ENCODE measurements at regions not wholly inside any gene's neighbourhood (a gene's known extent, or its start where the extent isn't known, plus 50 kb on each side); places are given as distances from the start of the nearest gene placed in this dataset.

DNA sequence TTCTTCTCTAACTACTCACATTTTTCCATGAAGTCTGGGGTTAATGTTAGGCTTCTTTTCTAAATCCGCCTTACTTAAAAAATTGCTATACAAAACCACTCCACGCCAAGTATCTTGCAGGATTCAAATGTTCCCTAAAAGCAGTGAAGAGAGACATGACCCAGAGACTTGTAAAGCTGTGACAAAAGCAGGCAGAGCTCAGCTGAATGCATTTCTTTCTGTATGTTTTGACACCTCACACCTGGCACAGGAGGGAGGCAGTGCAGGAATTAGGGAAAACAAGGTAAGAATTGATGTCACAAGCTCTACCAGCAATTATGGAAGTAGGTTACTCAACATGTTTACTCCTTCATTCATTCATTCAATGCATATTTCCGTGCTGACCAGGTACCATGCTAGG is 295.0 kb downstream of the RPAP3 start:
- BruUV-seq (replicated peaks), result no TSS peak

DNA sequence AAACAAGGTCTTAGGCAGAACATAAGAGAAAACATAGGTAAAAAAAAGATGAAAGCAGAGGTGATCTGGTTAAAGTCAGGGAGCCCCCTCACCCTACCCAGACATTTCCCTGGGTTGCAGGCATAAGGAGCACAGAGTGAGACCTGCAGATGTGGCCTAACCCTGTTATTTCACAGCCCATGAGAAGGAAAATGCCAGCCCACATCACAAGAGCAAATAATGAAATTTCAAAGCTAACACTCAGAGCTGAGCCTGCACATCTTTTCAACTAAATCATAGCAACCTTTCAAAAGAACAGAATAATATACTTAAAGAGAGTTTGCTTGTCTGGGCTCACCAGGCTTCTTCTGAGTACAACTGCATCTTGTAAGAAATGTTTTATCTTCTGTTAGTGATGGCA is 295.4 kb downstream of the RPAP3 start:
- TF ChIP-seq SNAPC4 (CRISPR knock-in tag; IDR thresholded peaks at IDR 0.05) (no peak), PCBP2 (optimal IDR thresholded peaks at IDR 0.05; ENCODE audit: low read depth, low read length, poor library complexity, severe bottlenecking) (no peak), MXD3 (CRISPR knock-in tag; IDR thresholded peaks at IDR 0.05) (no peak)
- DNase-seq (ENCODE audit: low spot score), result no peak
- H3K27me3 ChIP-seq (ENCODE audit: control insufficient read depth in 1 of 2, insufficient read depth in 2 of 2, low read length in 2 of 2), result no peaks in the 10 kb centered on the region
- no peaks in the 10 kb centered on the region for H3K36me3 ChIP-seq (replicated peaks in 1 of 2; ENCODE audit: control insufficient read depth in 1 of 2, insufficient read depth in 2 of 2, low read length in 2 of 2)
- ChIA-PET POLR2A (no interaction called here), CTCF (ENCODE audit: low intra/inter-chr PET ratio, low total read pairs) (no interaction called here)
- intact Hi-C loops (cut with micrococcal nuclease; ENCODE audit: unreplicated experiment) (no loop called here), in situ Hi-C loops (cut with HindIII; ENCODE audit: extremely low pct_ligation_motif_present, low pct_unique_long_range_greater_than_20kb) (no loop called here)
- no peak overlapping the region for H2AFZ ChIP-seq (ENCODE audit: low read length)
- no peak for FAIRE-seq
- H3K9me3 ChIP-seq (ENCODE audit: low read length), result no peaks in the 10 kb centered on the region
- no peak overlapping the region for H3K9ac ChIP-seq (ENCODE audit: insufficient read depth, low read depth, low read length)
- no peak overlapping the region for H3K27ac ChIP-seq (ENCODE audit: extremely low read length, insufficient read depth, low read length)
- no peak overlapping the region for H3K4me3 ChIP-seq (replicated peaks in 1 of 3; ENCODE audit: insufficient read depth in 1 of 3, low read depth in 2 of 3, low read length in 3 of 3)
- H3K4me1 ChIP-seq (ENCODE audit: insufficient read depth, low read length), result no peaks in the 10 kb centered on the region
- no peak for ATAC-seq
- no peaks in the 10 kb centered on the region for H4K20me1 ChIP-seq (ENCODE audit: insufficient read depth, low read length)
- H3K79me2 ChIP-seq (ENCODE audit: insufficient read depth, low read length), result no peaks in the 10 kb centered on the region
- H3K4me2 ChIP-seq (ENCODE audit: low read depth, low read length), result no peak overlapping the region
- no TSS peak for BruUV-seq (replicated peaks)

More for the DNA sequence above, 295.0 kb downstream of the RPAP3 start:
- no peak for TF ChIP-seq ZNF337 (CRISPR knock-in tag; IDR thresholded peaks at IDR 0.05; ENCODE audit: borderline replicate concordance, low read depth)
- TF ChIP-seq RXRA (CRISPR knock-in tag; IDR thresholded peaks at IDR 0.05), result no peak
- no peak for TF ChIP-seq CHD4 (IDR thresholded peaks at IDR 0.05; ENCODE audit: borderline replicate concordance, low read length)
- no peak for TF ChIP-seq KMT2B (CRISPR knock-in tag; IDR thresholded peaks at IDR 0.05)
- TF ChIP-seq ZKSCAN5 (CRISPR knock-in tag; IDR thresholded peaks at IDR 0.05), result no peak
- CTCF ChIA-PET (ENCODE audit: low intra/inter-chr PET ratio, low total read pairs), result no interaction called here
- in situ Hi-C loops (cut with HindIII; ENCODE audit: extremely low pct_ligation_motif_present, low pct_unique_long_range_greater_than_20kb) (no loop called here), intact Hi-C loops (cut with micrococcal nuclease; ENCODE audit: unreplicated experiment) (no loop called here)
- Histone ChIP-seq H3K4me2 (ENCODE audit: low read depth, low read length) (no peak overlapping the region), H3K27ac (ENCODE audit: extremely low read length, insufficient read depth, low read length) (no peak overlapping the region), H3K36me3 (replicated peaks in 1 of 2; ENCODE audit: control insufficient read depth in 1 of 2, insufficient read depth in 2 of 2, low read length in 2 of 2) (no peaks in the 10 kb centered on the region), H3K79me2 (ENCODE audit: insufficient read depth, low read length) (no peaks in the 10 kb centered on the region), H3K4me1 (ENCODE audit: insufficient read depth, low read length) (no peaks in the 10 kb centered on the region), H4K20me1 (ENCODE audit: insufficient read depth, low read length) (no peaks in the 10 kb centered on the region), H2AFZ (ENCODE audit: low read length) (no peak overlapping the region), H3K4me3 (replicated peaks in 1 of 3; ENCODE audit: insufficient read depth in 1 of 3, low read depth in 2 of 3, low read length in 3 of 3) (no peak overlapping the region), H3K27me3 (ENCODE audit: control insufficient read depth in 1 of 2, insufficient read depth in 2 of 2, low read length in 2 of 2) (no peaks in the 10 kb centered on the region), H3K9me3 (ENCODE audit: low read length) (no peaks in the 10 kb centered on the region), H3K9ac (ENCODE audit: insufficient read depth, low read depth, low read length) (no peak overlapping the region)
- POLR2A ChIA-PET, result no interaction called here
- no peak for FAIRE-seq
- ATAC-seq, result no peak
- DNase-seq (ENCODE audit: low spot score), result no peak
- 1% methylated on average over 3 of the region's 3 CpGs for WGBS (ENCODE audit: low lambda C conversion rate)

All from HepG2 (cell line).